ENCODE measurements at regions not wholly inside any gene's neighbourhood (a gene's known extent, or its start where the extent isn't known, plus 50 kb on each side); places are given as distances from the start of the nearest gene placed in this dataset.

DNA sequence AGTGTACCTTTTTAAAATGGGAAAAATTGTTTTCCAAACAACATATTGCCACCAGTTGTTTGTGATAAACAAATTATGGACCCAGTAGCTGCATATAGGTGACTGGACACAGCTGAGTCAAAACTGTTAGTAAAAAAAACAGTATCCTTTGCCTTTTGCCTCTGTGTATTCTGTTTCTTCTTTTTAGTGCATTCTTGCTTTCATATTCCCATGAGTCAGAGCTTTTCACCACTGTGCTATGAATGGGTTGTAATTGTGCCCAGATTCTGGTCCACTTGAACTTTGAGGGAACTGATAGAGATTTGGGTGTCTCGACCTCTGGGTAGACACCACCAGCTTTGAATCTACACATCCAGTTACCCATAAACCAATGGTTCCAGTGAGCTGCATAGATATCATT lies 1441.9 kb upstream of the ZEB2 start:
- Histone ChIP-seq H3K9me3 (ENCODE audit: control insufficient read depth in 1 of 2, low read length in 2 of 2) (peaks cover 0 to 9% of the 10 kb centered on the region in 2 donors), H3K4me1 (ENCODE audit: control insufficient read depth in 1 of 2, insufficient read depth in 2 of 2, low read length in 2 of 2) (no peaks in the 10 kb centered on the region), H3K36me3 (ENCODE audit: control insufficient read depth in 1 of 2, insufficient read depth in 2 of 2, low read length in 2 of 2) (no peaks in the 10 kb centered on the region), H3K4me3 (ENCODE audit: low read depth in 1 of 2, low read length in 2 of 2) (no peak overlapping the region), H3K27ac (ENCODE audit: low read length) (no peak overlapping the region), H3K27me3 (ENCODE audit: low read depth, low read length) (no peaks in the 10 kb centered on the region)

DNA sequence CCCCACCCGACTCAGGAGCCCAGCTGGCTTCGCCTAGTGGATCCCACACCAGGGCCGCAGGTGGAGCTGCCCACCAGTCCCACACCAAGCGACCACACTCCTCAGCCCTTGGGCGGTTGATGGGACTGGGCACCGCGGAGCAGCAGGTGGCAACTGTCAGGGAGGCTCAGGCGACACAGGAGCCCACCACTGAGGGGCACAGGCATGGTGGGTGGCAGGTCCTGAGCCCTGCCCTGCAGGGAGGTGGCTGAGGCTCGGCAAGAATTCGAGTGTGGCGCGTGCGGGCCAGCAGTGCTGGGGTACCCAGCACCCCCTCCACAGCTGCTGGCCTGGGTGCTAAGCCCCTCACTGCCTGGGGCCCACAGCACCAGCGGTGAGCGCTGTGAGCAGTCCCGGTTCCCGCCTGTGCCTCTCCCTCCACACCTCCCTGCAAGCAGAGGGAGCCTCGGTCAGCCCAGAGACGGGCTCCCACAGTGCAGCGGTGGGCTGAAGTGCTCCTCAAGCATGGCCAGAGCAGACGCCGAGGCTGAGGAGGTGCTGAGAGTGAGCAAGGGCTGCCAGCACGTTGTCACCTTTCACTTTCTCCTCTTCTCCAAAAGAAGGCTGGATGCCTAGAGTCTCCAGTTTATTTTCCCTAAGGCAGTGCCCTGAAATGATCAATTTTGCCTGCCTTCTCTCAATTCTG lies 1440.7 kb upstream of the ZEB2 start:
- H3K4me1 ChIP-seq (ENCODE audit: control insufficient read depth in 1 of 2, insufficient read depth in 2 of 2, low read length in 2 of 2), result no peaks in the 10 kb centered on the region
- H3K9me3 ChIP-seq (ENCODE audit: control insufficient read depth in 1 of 2, low read length in 2 of 2), result peaks cover 0 to 9% of the 10 kb centered on the region in 2 donors
- no peak overlapping the region for H3K4me3 ChIP-seq (ENCODE audit: low read depth in 1 of 2, low read length in 2 of 2)
- no peaks in the 10 kb centered on the region for H3K27me3 ChIP-seq (ENCODE audit: low read depth, low read length)
- no peak overlapping the region for H3K27ac ChIP-seq (ENCODE audit: low read length)
- no peaks in the 10 kb centered on the region for H3K36me3 ChIP-seq (ENCODE audit: control insufficient read depth in 1 of 2, insufficient read depth in 2 of 2, low read length in 2 of 2)

DNA sequence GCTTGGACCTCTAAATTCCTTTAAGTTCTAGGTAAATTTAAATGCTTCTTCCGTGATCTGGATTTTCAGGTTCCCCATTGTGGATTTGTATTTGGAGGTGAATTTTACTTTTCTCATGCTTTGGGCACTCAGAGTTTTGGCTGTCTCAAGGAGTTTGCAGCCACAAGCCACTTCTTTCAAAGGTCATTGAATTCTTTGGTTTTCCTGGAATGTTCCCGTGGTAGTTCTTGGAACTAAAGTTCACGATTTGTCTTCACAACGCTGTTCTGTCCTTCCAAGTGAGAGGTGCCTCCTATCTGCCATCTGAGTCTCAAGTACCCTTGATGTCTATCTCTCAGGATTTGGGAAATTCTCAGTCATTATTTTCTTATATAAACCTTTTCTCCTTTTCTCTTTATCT lies 1438.7 kb upstream of the ZEB2 start:
- Histone ChIP-seq H3K4me3 (ENCODE audit: low read depth in 1 of 2, low read length in 2 of 2) (no peak overlapping the region), H3K36me3 (ENCODE audit: control insufficient read depth in 1 of 2, insufficient read depth in 2 of 2, low read length in 2 of 2) (no peaks in the 10 kb centered on the region), H3K4me1 (ENCODE audit: control insufficient read depth in 1 of 2, insufficient read depth in 2 of 2, low read length in 2 of 2) (no peaks in the 10 kb centered on the region), H3K27ac (ENCODE audit: low read length) (no peak overlapping the region), H3K27me3 (ENCODE audit: low read depth, low read length) (no peaks in the 10 kb centered on the region), H3K9me3 (ENCODE audit: control insufficient read depth in 1 of 2, low read length in 2 of 2) (peaks cover 0 to 14% of the 10 kb centered on the region in 2 donors)

DNA sequence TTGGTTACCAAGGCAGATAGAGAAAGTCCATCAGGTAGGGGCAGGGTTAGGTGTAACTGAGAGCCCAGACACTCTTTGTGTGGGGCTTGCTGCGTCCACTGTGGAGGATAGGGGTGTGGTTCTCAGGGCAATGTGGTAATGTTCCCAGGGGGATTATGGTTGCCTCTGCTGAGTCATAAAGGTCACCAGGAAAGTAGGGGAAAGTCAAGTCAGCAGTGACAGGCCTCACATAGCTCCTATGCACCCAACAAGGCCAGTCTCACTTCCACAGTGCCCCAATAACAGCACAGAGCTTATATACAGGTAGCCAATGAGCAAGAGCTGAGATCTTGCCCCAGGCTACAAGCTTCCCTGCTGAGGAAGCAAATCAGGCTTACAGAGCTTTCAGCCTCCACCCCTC lies 1438.0 kb upstream of the ZEB2 start:
- Histone ChIP-seq H3K36me3 (ENCODE audit: control insufficient read depth in 1 of 2, insufficient read depth in 2 of 2, low read length in 2 of 2) (no peaks in the 10 kb centered on the region), H3K9me3 (ENCODE audit: control insufficient read depth in 1 of 2, low read length in 2 of 2) (peaks cover 0 to 18% of the 10 kb centered on the region in 2 donors), H3K27ac (ENCODE audit: low read length) (no peak overlapping the region), H3K27me3 (ENCODE audit: low read depth, low read length) (no peaks in the 10 kb centered on the region), H3K4me1 (ENCODE audit: control insufficient read depth in 1 of 2, insufficient read depth in 2 of 2, low read length in 2 of 2) (no peaks in the 10 kb centered on the region), H3K4me3 (ENCODE audit: low read depth in 1 of 2, low read length in 2 of 2) (no peak overlapping the region)

DNA sequence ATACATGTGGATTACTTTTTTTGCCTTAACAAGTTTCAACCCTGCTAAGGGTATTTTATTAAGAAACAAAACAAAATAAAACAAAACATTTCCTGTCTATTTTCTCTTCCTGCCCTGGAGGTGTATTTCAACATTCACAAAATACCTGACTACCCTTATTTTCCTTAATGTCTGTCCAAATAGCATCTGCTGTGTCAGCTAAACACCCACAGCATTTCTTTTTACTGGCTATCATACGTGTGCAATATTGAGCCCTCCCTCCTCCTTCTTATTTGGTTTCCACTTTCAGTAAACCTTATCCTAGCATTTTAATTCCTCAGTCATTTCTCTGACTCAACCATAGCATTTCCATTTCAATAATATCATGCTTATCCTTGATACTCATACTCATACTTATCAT lies 1420.0 kb upstream of the ZEB2 start:
- Histone ChIP-seq H3K4me1 (ENCODE audit: control insufficient read depth in 1 of 2, insufficient read depth in 2 of 2, low read length in 2 of 2) (no peaks in the 10 kb centered on the region), H3K9me3 (ENCODE audit: control insufficient read depth in 1 of 2, low read length in 2 of 2) (peaks cover 0 to 6% of the 10 kb centered on the region in 2 donors), H3K4me3 (ENCODE audit: low read depth in 1 of 2, low read length in 2 of 2) (no peak overlapping the region), H3K36me3 (ENCODE audit: control insufficient read depth in 1 of 2, insufficient read depth in 2 of 2, low read length in 2 of 2) (no peaks in the 10 kb centered on the region), H3K27ac (ENCODE audit: low read length) (no peak overlapping the region), H3K27me3 (ENCODE audit: low read depth, low read length) (no peaks in the 10 kb centered on the region)

DNA sequence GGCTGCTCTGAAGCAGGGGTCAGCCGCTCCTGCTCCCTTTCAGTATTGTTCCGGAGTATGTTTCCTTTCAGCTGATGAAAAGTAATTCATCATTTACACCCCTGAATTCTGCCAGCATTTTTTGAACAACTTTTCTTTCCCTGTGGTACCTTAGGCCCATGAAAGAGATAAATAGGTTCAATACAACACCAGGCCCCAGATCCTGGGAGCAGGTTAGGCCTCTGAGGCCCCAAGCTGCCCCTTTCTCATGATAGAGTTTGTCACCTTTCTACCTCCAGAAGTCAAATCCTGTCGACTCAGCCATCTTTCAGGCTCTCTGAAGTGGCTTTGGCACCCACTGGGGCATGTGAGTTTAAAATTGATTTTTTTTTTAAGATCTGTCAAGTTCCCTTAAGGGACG lies 1415.1 kb upstream of the ZEB2 start:
- H3K27ac ChIP-seq (ENCODE audit: low read length), result no peak overlapping the region
- H3K9me3 ChIP-seq (ENCODE audit: control insufficient read depth in 1 of 2, low read length in 2 of 2), result no peaks in the 10 kb centered on the region
- H3K4me1 ChIP-seq (ENCODE audit: control insufficient read depth in 1 of 2, insufficient read depth in 2 of 2, low read length in 2 of 2), result no peaks in the 10 kb centered on the region
- H3K4me3 ChIP-seq (ENCODE audit: low read depth in 1 of 2, low read length in 2 of 2), result no peak overlapping the region
- no peaks in the 10 kb centered on the region for H3K36me3 ChIP-seq (ENCODE audit: control insufficient read depth in 1 of 2, insufficient read depth in 2 of 2, low read length in 2 of 2)
- H3K27me3 ChIP-seq (ENCODE audit: low read depth, low read length), result no peaks in the 10 kb centered on the region

DNA sequence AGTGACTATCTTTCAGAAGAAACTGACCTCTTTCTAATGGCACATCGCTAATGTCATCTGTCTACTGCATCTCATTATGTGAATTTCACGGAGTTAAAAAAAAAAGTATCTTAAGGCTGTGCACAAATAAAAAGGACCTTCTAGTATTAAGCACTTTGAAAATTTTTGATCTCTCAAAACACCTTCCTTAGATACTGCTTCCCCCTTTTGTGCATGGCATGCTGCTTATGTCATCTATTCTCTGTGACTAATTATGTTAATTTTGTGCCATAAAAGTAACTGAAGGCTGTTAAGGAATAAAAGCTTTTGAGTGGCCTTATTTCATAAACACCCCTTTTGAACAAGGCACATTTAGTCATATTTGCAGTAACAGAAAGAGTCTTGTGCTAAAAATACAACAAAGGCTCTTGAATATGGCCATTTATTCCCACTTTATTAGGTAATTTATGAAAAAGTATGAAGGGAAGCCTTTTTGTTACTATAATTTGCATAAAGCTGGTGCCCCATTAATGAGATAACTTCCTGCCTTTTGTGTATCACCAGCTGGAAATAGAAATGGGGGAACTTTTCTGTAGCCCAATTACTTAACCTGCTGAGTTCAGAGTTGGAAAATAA lies 1412.0 kb upstream of the ZEB2 start:
- Histone ChIP-seq H3K36me3 (ENCODE audit: control insufficient read depth in 1 of 2, insufficient read depth in 2 of 2, low read length in 2 of 2) (no peaks in the 10 kb centered on the region), H3K9me3 (ENCODE audit: control insufficient read depth in 1 of 2, low read length in 2 of 2) (no peaks in the 10 kb centered on the region), H3K4me3 (ENCODE audit: low read depth in 1 of 2, low read length in 2 of 2) (no peak overlapping the region), H3K4me1 (ENCODE audit: control insufficient read depth in 1 of 2, insufficient read depth in 2 of 2, low read length in 2 of 2) (no peaks in the 10 kb centered on the region), H3K27ac (ENCODE audit: low read length) (no peak overlapping the region), H3K27me3 (ENCODE audit: low read depth, low read length) (no peaks in the 10 kb centered on the region)

DNA sequence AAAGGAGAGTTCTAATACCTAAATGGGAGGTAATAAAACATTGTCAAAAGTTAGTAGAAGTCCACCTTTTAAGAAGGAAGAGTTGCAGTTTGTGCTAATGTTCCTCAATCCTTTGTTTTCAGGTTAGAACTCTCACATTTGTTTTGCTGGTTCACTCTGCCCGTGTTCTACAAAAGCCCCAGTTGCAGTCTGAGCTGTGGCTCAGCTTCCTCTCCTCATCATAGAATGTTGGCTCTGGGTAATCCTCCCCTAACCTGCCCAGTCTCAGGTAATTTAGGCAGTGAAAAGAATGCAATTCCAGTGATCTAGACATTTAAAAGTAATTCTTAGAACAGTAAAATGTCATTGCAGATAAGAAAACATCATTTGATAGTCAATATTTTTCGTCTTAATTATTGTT lies 1410.4 kb upstream of the ZEB2 start:
- Histone ChIP-seq H3K4me1 (ENCODE audit: control insufficient read depth in 1 of 2, insufficient read depth in 2 of 2, low read length in 2 of 2) (no peaks in the 10 kb centered on the region), H3K36me3 (ENCODE audit: control insufficient read depth in 1 of 2, insufficient read depth in 2 of 2, low read length in 2 of 2) (no peaks in the 10 kb centered on the region), H3K27ac (ENCODE audit: low read length) (no peak overlapping the region), H3K27me3 (ENCODE audit: low read depth, low read length) (no peaks in the 10 kb centered on the region), H3K4me3 (ENCODE audit: low read depth in 1 of 2, low read length in 2 of 2) (no peak overlapping the region), H3K9me3 (ENCODE audit: control insufficient read depth in 1 of 2, low read length in 2 of 2) (no peaks in the 10 kb centered on the region)

DNA sequence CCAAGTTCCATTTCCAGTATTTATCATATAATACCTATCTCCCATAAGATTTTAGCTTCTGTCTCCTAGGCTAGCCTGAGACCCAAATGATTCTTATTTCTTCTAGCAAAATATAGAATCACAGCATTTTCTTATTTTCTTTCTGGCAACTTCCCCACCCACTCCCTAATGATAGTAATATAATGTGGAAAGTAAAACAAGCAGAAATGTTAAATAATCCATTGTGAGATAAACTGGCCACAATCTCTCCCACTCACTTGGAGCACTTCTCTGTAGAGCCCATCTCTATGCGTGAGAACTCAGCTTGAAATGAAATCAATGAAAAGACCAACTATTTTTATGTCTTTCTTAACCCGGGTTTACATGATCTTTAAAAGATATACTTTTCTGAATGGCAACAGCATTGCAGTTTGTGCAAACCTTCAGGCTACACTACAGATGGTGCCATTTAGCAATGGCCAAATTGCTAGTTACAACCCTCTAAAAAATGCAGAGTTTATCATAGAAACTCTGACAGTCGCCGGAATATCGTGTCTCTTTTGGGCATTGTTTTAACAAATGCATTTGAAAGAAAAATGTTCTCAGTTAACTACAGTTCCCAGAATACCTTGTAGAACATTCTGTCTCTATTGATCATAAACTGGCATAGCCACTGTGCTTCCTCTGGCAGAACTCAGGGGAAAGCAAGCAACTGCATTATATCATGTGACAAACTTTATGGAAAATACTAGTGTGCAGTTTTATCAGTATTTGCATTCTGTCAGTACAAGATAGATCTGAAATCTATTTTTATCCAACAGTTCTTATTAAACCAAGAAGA lies 1407.4 kb upstream of the ZEB2 start:
- no peaks in the 10 kb centered on the region for H3K9me3 ChIP-seq (ENCODE audit: control insufficient read depth in 1 of 2, low read length in 2 of 2)
- H3K27me3 ChIP-seq (ENCODE audit: low read depth, low read length), result no peaks in the 10 kb centered on the region
- H3K4me3 ChIP-seq (ENCODE audit: low read depth in 1 of 2, low read length in 2 of 2), result no peak overlapping the region
- H3K36me3 ChIP-seq (ENCODE audit: control insufficient read depth in 1 of 2, insufficient read depth in 2 of 2, low read length in 2 of 2), result no peaks in the 10 kb centered on the region
- no peaks in the 10 kb centered on the region for H3K4me1 ChIP-seq (ENCODE audit: control insufficient read depth in 1 of 2, insufficient read depth in 2 of 2, low read length in 2 of 2)
- no peak overlapping the region for H3K27ac ChIP-seq (ENCODE audit: low read length)

DNA sequence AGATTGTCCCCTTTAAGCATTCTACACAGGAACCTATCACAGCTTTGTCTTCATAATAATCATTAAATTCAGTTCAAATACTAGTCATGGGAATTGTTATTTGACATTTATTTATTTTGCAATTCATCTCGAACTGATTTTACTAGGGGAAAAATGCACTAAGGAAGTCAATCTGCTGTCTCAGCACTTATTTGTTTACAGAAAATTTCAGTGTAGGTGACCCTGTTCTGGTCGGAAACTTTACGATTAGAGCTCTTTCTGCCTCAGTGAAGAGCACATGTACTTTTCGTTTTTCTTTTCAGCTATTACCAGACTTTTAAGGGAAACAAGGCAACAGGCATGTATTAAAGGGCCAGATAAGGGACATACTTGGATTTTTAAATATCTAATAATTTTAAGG lies 1405.7 kb upstream of the ZEB2 start:
- no peak overlapping the region for H3K4me3 ChIP-seq (ENCODE audit: low read depth in 1 of 2, low read length in 2 of 2)
- no peaks in the 10 kb centered on the region for H3K9me3 ChIP-seq (ENCODE audit: control insufficient read depth in 1 of 2, low read length in 2 of 2)
- no peak overlapping the region for H3K27ac ChIP-seq (ENCODE audit: low read length)
- no peaks in the 10 kb centered on the region for H3K4me1 ChIP-seq (ENCODE audit: control insufficient read depth in 1 of 2, insufficient read depth in 2 of 2, low read length in 2 of 2)
- H3K27me3 ChIP-seq (ENCODE audit: low read depth, low read length), result no peaks in the 10 kb centered on the region
- H3K36me3 ChIP-seq (ENCODE audit: control insufficient read depth in 1 of 2, insufficient read depth in 2 of 2, low read length in 2 of 2), result no peaks in the 10 kb centered on the region

DNA sequence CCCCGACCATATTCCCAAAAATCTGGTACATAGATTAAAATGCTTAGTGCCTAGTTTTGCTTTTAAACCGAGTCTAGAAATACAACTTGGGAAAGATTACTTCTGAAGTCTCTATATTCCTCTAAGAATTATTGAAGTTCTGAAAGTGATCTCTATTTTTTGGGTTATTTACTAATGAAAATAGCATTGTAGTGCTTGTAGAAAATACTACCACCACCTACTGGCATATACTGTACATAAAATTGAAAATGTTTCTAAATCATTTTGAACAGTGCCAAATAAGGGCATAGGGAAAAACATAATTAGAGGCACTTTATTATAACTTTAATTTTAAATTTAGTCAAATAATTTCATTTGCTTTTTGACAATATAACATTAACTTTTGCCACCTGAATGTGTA lies 1399.6 kb upstream of the ZEB2 start:
- H3K4me3 ChIP-seq (ENCODE audit: low read depth in 1 of 2, low read length in 2 of 2), result no peak overlapping the region
- no peaks in the 10 kb centered on the region for H3K27me3 ChIP-seq (ENCODE audit: low read depth, low read length)
- H3K4me1 ChIP-seq (ENCODE audit: control insufficient read depth in 1 of 2, insufficient read depth in 2 of 2, low read length in 2 of 2), result no peaks in the 10 kb centered on the region
- no peaks in the 10 kb centered on the region for H3K36me3 ChIP-seq (ENCODE audit: control insufficient read depth in 1 of 2, insufficient read depth in 2 of 2, low read length in 2 of 2)
- H3K9me3 ChIP-seq (ENCODE audit: control insufficient read depth in 1 of 2, low read length in 2 of 2), result no peaks in the 10 kb centered on the region
- H3K27ac ChIP-seq (ENCODE audit: low read length), result no peak overlapping the region

Data from muscle layer of duodenum (tissue), 2 donors.